ENCODE measurements at regions not wholly inside any gene's neighbourhood (a gene's known extent, or its start where the extent isn't known, plus 50 kb on each side); places are given as distances from the start of the nearest gene placed in this dataset.
"Not testable (repeated sequence)": the region's sequence is repeated elsewhere in the genome, so short reads cannot be mapped to it uniquely, and the experiment has no call there.

DNA sequence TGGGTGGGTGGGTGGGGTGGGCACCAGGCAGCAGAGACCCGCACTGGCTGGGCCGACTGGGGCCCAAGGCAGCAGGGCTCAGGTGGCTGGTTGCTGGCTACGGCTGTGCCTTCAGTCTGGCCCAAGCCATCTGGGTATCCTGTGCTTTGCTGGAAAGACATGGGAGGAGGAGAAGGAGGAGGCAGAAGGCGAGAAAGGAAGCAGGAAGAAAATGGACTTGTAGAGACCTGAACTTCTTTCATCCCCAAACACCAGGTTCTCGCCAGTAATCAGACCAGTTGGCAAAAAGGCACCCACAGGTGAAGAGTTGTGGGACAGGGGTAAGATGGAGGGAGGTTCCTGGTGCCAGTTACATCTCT, 78.8 kb downstream of the IGLL1 start:
- Mint-ChIP-seq H3K27ac (ENCODE audit: unreplicated experiment) (peak overlapping the region; percentile 52), H3K27me3 (ENCODE audit: unreplicated experiment) (peaks cover 8% of the 10 kb centered on the region), H3K36me3 (ENCODE audit: unreplicated experiment) (no peaks in the 10 kb centered on the region), H3K4me3 (ENCODE audit: unreplicated experiment) (no peak overlapping the region), H3K4me1 (ENCODE audit: low read depth, unreplicated experiment) (peaks cover 5% of the 10 kb centered on the region), H3K9me3 (ENCODE audit: unreplicated experiment) (peaks cover 8% of the 10 kb centered on the region)
- no peak for DNase-seq
- TF ChIP-seq, protein P1, sequence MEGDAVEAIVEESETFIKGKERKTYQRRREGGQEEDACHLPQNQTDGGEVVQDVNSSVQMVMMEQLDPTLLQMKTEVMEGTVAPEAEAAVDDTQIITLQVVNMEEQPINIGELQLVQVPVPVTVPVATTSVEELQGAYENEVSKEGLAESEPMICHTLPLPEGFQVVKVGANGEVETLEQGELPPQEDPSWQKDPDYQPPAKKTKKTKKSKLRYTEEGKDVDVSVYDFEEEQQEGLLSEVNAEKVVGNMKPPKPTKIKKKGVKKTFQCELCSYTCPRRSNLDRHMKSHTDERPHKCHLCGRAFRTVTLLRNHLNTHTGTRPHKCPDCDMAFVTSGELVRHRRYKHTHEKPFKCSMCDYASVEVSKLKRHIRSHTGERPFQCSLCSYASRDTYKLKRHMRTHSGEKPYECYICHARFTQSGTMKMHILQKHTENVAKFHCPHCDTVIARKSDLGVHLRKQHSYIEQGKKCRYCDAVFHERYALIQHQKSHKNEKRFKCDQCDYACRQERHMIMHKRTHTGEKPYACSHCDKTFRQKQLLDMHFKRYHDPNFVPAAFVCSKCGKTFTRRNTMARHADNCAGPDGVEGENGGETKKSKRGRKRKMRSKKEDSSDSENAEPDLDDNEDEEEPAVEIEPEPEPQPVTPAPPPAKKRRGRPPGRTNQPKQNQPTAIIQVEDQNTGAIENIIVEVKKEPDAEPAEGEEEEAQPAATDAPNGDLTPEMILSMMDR (IDR thresholded peaks at IDR 0.05; ENCODE audit: partially characterized antibody, unreplicated experiment): no peak

- Mint-ChIP-seq H3K4me1 (ENCODE audit: low read depth, unreplicated experiment) (peaks cover 5% of the 10 kb centered on the region), H3K27me3 (ENCODE audit: unreplicated experiment) (peaks cover 8% of the 10 kb centered on the region), H3K27ac (ENCODE audit: unreplicated experiment) (no peak overlapping the region), H3K9me3 (ENCODE audit: unreplicated experiment) (peaks cover 8% of the 10 kb centered on the region), H3K36me3 (ENCODE audit: unreplicated experiment) (no peaks in the 10 kb centered on the region), H3K4me3 (ENCODE audit: unreplicated experiment) (no peak overlapping the region)
- TF ChIP-seq, protein P1 (IDR thresholded peaks at IDR 0.05; ENCODE audit: partially characterized antibody, unreplicated experiment): no peak
- DNase-seq: no peak
Measured at GRCh38 chr22:23500508-23501260, 79.4 kb downstream of the IGLL1 start.

- Mint-ChIP-seq H3K9me3 (ENCODE audit: unreplicated experiment) (peaks cover 6% of the 10 kb centered on the region), H3K27ac (ENCODE audit: unreplicated experiment) (no peak overlapping the region), H3K4me1 (ENCODE audit: low read depth, unreplicated experiment) (peaks cover 5% of the 10 kb centered on the region), H3K27me3 (ENCODE audit: unreplicated experiment) (peaks cover 7% of the 10 kb centered on the region), H3K36me3 (ENCODE audit: unreplicated experiment) (no peaks in the 10 kb centered on the region), H3K4me3 (ENCODE audit: unreplicated experiment) (no peak overlapping the region)
- no peak for DNase-seq
- TF ChIP-seq, protein P1 (IDR thresholded peaks at IDR 0.05; ENCODE audit: partially characterized antibody, unreplicated experiment): no peak
Measured at GRCh38 chr22:23499845-23500500, 80.1 kb downstream of the IGLL1 start.

GRCh38 chr22:23498811-23499798, 81.0 kb downstream of the IGLL1 start:
- no peak overlapping the region for H3K27ac Mint-ChIP-seq (ENCODE audit: unreplicated experiment)

GRCh38 chr22:23497889-23498288, 82.2 kb downstream of the IGLL1 start:
- H3K27ac Mint-ChIP-seq (ENCODE audit: unreplicated experiment); H3K36me3 Mint-ChIP-seq (ENCODE audit: unreplicated experiment); H3K4me1 Mint-ChIP-seq (ENCODE audit: low read depth, unreplicated experiment); H3K4me3 Mint-ChIP-seq (ENCODE audit: unreplicated experiment); DNase-seq; H3K9me3 Mint-ChIP-seq (ENCODE audit: unreplicated experiment); H3K27me3 Mint-ChIP-seq (ENCODE audit: unreplicated experiment): not testable (repeated sequence)

More at GRCh38 chr22:23498811-23499798, 81.0 kb downstream of the IGLL1 start:
- Mint-ChIP-seq H3K4me1 (ENCODE audit: low read depth, unreplicated experiment) (peaks cover 5% of the 10 kb centered on the region), H3K36me3 (ENCODE audit: unreplicated experiment) (no peaks in the 10 kb centered on the region), H3K27me3 (ENCODE audit: unreplicated experiment) (peaks cover 7% of the 10 kb centered on the region), H3K4me3 (ENCODE audit: unreplicated experiment) (no peak overlapping the region), H3K9me3 (ENCODE audit: unreplicated experiment) (peaks cover 6% of the 10 kb centered on the region)
- TF ChIP-seq, protein P1 (IDR thresholded peaks at IDR 0.05; ENCODE audit: partially characterized antibody, unreplicated experiment): no peak
- DNase-seq: no peak

Data from glutamatergic neuron (in vitro differentiated cells).